Fibroblast of skin of left biceps (primary cell): ENCODE measurements at regions not wholly inside any gene's neighbourhood (a gene's known extent, or its start where the extent isn't known, plus 50 kb on each side); places are given as distances from the start of the nearest gene placed in this dataset.

Experiments
- DNase-seq, 2 experiments: peaks; one replicate each; pipeline ENCODE4 v3.0.0-alpha.2; 2013; ENCODE audit warnings: low read depth in 2 of 2

GRCh38 chr1:90650401-90650800 lies 66.7 kb downstream of the BARHL2 start:
- no peak for DNase-seq

GRCh38 chr1:90640325-90640724 lies 76.8 kb downstream of the BARHL2 start:
- no peak for DNase-seq

- DNase-seq = no peak
Measured at GRCh38 chr1:90622666-90623065, 94.4 kb downstream of the BARHL2 start.

- DNase-seq = no peak
Measured at GRCh38 chr1:90621986-90622385, 95.1 kb downstream of the BARHL2 start.

GRCh38 chr1:90616395-90616794 lies 100.7 kb downstream of the BARHL2 start:
- no peak for DNase-seq

- DNase-seq = no peak
Measured at GRCh38 chr1:90614872-90615271, 102.2 kb downstream of the BARHL2 start.

GRCh38 chr1:90613371-90613770 lies 103.7 kb downstream of the BARHL2 start:
- DNase-seq = no peak

- no peak for DNase-seq
Measured at GRCh38 chr1:90612033-90612432, 105.1 kb downstream of the BARHL2 start.

- DNase-seq = no peak
Measured at GRCh38 chr1:90607736-90608135, 109.4 kb downstream of the BARHL2 start.

GRCh38 chr1:90605070-90605469 lies 112.0 kb downstream of the BARHL2 start:
- DNase-seq = no peak

GRCh38 chr1:90593312-90593711 lies 123.8 kb downstream of the BARHL2 start:
- no peak for DNase-seq

GRCh38 chr1:90591970-90592356 lies 125.1 kb downstream of the BARHL2 start:
- no peak for DNase-seq

- DNase-seq = no peak
Measured at GRCh38 chr1:90591355-90591969, 125.6 kb downstream of the BARHL2 start.

GRCh38 chr1:90580176-90580575 lies 136.9 kb downstream of the BARHL2 start:
- DNase-seq = no peak

- DNase-seq = peak in 1 of 2 experiments; percentile 3
Measured at GRCh38 chr1:90579212-90579802, 137.8 kb downstream of the BARHL2 start.

GRCh38 chr1:90574692-90575370 lies 142.3 kb downstream of the BARHL2 start:
- no peak for DNase-seq

- no peak for DNase-seq
Measured at GRCh38 chr1:90573736-90574135, 143.4 kb downstream of the BARHL2 start.

- no peak for DNase-seq
Measured at GRCh38 chr1:90572446-90572845, 144.7 kb downstream of the BARHL2 start.

GRCh38 chr1:90568436-90568835 lies 148.7 kb downstream of the BARHL2 start:
- no peak for DNase-seq

GRCh38 chr1:90564164-90564563 lies 152.9 kb downstream of the BARHL2 start:
- DNase-seq = no peak

GRCh38 chr1:90562892-90563291 lies 154.2 kb downstream of the BARHL2 start:
- no peak for DNase-seq

GRCh38 chr1:90561911-90562310 lies 155.2 kb downstream of the BARHL2 start:
- no peak for DNase-seq

GRCh38 chr1:90561103-90561783 lies 155.9 kb downstream of the BARHL2 start:
- no peak for DNase-seq
